Small intestine (tissue), 7 donors: ENCODE measurements at regions not wholly inside any gene's neighbourhood (a gene's known extent, or its start where the extent isn't known, plus 50 kb on each side); places are given as distances from the start of the nearest gene placed in this dataset.
A peak's percentile ranks its signal among the peaks of the same experiment; 100 is the strongest.

Source experiments
- DNase-seq, 2 donors: peaks; one replicate each; pipeline versions ENCODE4 v3.0.0 to v3.0.0-alpha.2; 2013
- FAIRE-seq: peaks from 2 replicates; lab custom pipeline; 2012; peaks lifted over from hg19 to GRCh38; lab: Jason Lieb, UNC
- H3K27ac ChIP-seq, 3 donors: one replicate each; pipeline ENCODE4 v1.5.1; 2013; ENCODE audit warnings: low read length in 2 of 3, mild to moderate bottlenecking in 2 of 3, control low read depth in 1 of 3, inconsistent platforms in 1 of 3, low read depth in 1 of 3, moderate library complexity in 1 of 3
- H3K27me3 ChIP-seq, 3 donors: one replicate each; pipeline ENCODE4 v1.6.1; 2013; ENCODE audit warnings: low read length in 3 of 3, inconsistent platforms in 1 of 3; ENCODE audit not compliant: control insufficient read depth in 3 of 3, insufficient read depth in 3 of 3
- H3K36me3 ChIP-seq, 3 donors: one replicate each; pipeline ENCODE4 v1.6.1; 2013; ENCODE audit warnings: low read length in 3 of 3, inconsistent platforms in 1 of 3, low read depth in 1 of 3, mild to moderate bottlenecking in 1 of 3, moderate library complexity in 1 of 3; ENCODE audit not compliant: control insufficient read depth in 3 of 3, insufficient read depth in 2 of 3
- H3K4me1 ChIP-seq, 3 donors: one replicate each; pipeline ENCODE4 v1.6.1; 2013; ENCODE audit warnings: low read length in 2 of 3, inconsistent platforms in 1 of 3, low read depth in 1 of 3, mild to moderate bottlenecking in 1 of 3, moderate library complexity in 1 of 3; ENCODE audit not compliant: control insufficient read depth in 3 of 3, insufficient read depth in 2 of 3
- H3K4me3 ChIP-seq, 3 donors: one replicate each; pipeline ENCODE4 v1.5.1; 2013; ENCODE audit warnings: low read length in 3 of 3, control low read depth in 1 of 3, inconsistent platforms in 1 of 3, low read depth in 1 of 3, mild to moderate bottlenecking in 1 of 3, moderate library complexity in 1 of 3
- H3K9me3 ChIP-seq, 2 donors: one replicate each; pipeline ENCODE4 v1.6.1; 2013; ENCODE audit warnings: low read depth in 1 of 2, low read length in 1 of 2; ENCODE audit not compliant: control insufficient read depth in 2 of 2, insufficient read depth in 1 of 2
- WGBS, 3 donors: extraction: QIAGEN DNeasy Blood & Tissue Kit; methylation state at CpG; one replicate each; pipeline ENCODE4 v1.1.7; 2013; 5-methylcytosine and 5-hydroxymethylcytosine counted together
- donor health status: healthy with polysubstance abuse.
- donor health status: control.
- donor health status: control.
- donor health status: Bipolar disorder and iron deficiency.
- donor health status: healthy.

DNA sequence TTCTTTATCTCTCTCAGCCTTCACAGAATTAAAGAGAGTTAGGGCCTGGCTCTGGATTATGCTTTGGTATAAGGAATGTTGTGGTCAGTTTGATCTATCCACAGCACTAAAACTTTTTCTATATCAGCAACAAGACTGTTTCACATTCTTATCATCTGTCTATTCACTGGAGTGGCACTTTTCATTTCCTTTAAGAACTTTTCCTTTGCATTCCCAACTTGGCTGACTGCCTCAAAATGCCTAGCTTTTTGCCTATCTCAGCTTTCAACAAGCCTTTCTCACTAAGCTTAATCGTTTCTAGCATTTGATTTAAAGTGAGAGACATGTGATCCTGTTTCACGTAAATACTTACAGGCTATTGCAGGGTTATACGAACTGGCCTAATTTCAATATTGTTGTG is 471.8 kb downstream of the GBE1 start:
- no peaks in the 10 kb centered on the region for H3K27me3 ChIP-seq
- 75 to 82% (median 78%) methylated on average over 3 of the region's 3 CpGs for WGBS, 3 donors
- FAIRE-seq (no peak), DNase-seq (no peak)
- no peak overlapping the region for H3K27ac ChIP-seq
- no peaks in the 10 kb centered on the region for H3K9me3 ChIP-seq
- H3K4me1 ChIP-seq = no peaks in the 10 kb centered on the region
- H3K4me3 ChIP-seq = no peak overlapping the region
- H3K36me3 ChIP-seq = no peaks in the 10 kb centered on the region

DNA sequence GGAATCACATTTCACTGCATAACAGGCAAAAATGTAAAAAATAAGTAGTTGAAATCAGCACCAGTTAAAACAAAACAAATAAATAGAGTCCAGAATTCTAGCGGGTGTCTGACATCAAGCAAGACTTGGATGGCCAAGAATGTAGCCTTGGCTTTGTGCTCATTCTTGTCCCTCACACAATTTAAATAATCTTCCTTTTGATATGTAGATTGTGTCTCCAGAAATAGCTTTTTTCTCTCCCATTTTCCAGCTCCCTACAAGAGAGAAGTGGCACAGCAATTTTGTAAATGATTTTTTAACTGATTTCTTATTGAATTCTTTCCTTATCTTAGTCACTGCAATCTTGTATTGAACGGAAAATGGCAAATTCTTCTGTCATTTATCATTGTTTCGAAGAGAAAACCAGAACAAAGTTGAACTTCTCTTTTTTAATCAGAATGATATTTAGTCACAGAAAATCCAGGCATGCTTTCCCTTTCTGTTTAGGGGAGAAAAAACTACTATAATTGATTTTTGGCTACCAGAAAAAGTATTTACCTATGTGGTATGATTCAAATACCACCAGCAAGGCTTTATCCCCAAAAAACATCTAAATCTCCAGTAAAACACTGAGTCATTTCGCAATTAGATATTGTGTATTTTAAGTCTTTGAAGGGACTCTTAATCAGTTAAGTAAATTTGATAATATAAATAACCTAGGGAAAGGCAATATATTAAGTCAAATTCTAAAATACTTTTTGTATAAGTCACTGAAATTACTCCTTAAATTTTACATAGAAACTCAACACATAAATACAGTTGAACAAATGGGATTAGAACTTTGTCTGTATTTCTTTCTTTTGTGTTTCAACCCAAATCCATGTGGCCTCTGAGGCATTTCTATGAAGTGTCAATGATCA is 481.7 kb downstream of the GBE1 start:
- no peaks in the 10 kb centered on the region for H3K27me3 ChIP-seq
- no peaks in the 10 kb centered on the region for H3K4me1 ChIP-seq
- FAIRE-seq = no peak
- WGBS, 3 donors = 70 to 80% (median 72%) methylated on average over 4 of the region's 4 CpGs
- DNase-seq = no peak
- no peaks in the 10 kb centered on the region for H3K9me3 ChIP-seq
- H3K4me3 ChIP-seq = no peak overlapping the region
- H3K27ac ChIP-seq = no peak overlapping the region
- no peaks in the 10 kb centered on the region for H3K36me3 ChIP-seq

DNA sequence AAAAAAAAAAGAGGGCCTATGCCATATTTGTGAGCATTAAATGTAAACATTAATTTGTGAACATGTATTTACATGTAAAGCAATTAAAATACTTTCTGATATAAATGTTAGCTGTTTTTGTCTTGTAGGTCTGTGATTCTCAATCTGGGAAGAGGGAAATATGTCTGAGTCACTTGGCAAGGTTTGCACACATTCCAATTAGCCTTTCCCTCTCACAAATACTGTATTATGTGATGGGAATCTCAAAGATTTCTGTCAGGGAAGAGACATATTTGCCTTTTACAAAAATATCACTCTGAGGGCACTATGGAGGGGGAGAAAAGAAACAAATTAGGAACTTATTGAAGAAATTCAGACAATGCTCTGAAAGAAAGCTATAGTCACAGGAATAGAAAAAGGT is 483.6 kb downstream of the GBE1 start:
- Histone ChIP-seq H3K27ac (no peak overlapping the region), H3K27me3 (no peaks in the 10 kb centered on the region), H3K9me3 (no peaks in the 10 kb centered on the region), H3K4me1 (no peaks in the 10 kb centered on the region), H3K4me3 (no peak overlapping the region), H3K36me3 (no peaks in the 10 kb centered on the region)
- FAIRE-seq (no peak), DNase-seq (no peak)

DNA sequence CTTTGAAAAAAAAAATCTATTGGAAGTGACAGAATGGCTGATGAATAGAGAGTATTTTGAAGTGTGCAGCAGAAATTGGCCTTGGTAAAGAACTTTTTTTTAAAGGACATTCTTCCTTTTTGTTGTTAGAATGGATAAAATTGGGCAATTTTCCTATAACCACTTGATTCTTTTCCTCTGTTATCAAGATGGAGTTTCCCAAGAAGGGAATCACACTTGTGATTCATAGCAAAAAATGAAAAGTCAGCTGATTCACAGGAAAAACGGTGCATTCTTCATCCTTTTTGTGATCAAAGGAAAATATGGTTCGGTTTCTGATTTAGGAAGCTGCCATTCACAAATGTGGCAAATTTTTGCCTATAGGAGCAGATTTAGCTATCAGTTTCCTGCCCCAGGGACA is 486.8 kb downstream of the GBE1 start:
- no peaks in the 10 kb centered on the region for H3K9me3 ChIP-seq
- no peak overlapping the region for H3K4me3 ChIP-seq
- H3K4me1 ChIP-seq = no peaks in the 10 kb centered on the region
- no peaks in the 10 kb centered on the region for H3K36me3 ChIP-seq
- 73 to 79% (median 77%) methylated on average over 2 of the region's 2 CpGs for WGBS, 3 donors
- DNase-seq = no peak
- no peak for FAIRE-seq
- no peaks in the 10 kb centered on the region for H3K27me3 ChIP-seq
- no peak overlapping the region for H3K27ac ChIP-seq

DNA sequence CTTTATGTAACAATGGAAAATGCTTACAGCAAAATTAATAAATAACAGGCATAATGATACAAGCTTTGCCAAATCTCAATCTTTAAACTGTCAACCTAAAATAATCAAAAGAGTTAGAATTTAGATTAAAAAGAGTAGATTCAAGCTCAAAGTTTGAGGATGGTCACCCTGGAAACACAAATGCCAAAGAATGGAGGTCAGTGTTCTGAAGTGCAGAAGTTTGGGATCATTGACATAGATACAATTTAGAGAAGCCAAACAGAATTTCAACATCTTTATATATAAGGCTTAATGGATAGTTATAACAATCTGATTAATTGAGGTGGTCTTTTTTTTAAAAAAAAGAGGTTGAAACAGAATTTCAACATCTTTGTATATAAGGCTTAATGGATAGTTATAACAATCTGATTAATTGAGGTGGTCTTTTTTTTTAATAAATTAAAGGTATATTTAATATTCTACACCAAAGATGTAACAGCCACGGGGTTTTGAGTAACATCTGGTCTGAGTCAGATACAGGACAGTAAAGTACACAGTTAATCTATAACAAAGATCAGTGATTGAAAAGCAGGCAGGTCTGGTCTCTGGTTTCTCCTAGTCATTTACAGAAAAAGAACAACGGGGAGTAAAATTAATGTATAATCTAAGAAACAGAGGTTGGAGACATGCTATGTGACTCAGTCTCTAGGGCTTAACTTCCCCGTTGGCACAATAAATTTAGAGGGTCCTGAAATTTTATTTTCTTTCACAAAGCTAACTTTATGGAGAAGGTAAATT is 490.7 kb downstream of the GBE1 start:
- no peaks in the 10 kb centered on the region for H3K4me1 ChIP-seq
- DNase-seq (peak in 1 of 2 donors; percentile 4), FAIRE-seq (no peak)
- H3K9me3 ChIP-seq = no peaks in the 10 kb centered on the region
- H3K4me3 ChIP-seq = no peak overlapping the region
- no peak overlapping the region for H3K27ac ChIP-seq
- H3K27me3 ChIP-seq = no peaks in the 10 kb centered on the region
- H3K36me3 ChIP-seq = no peaks in the 10 kb centered on the region
- WGBS, 3 donors = 36 to 46% (median 40%) methylated on average over 3 of the region's 3 CpGs

DNA sequence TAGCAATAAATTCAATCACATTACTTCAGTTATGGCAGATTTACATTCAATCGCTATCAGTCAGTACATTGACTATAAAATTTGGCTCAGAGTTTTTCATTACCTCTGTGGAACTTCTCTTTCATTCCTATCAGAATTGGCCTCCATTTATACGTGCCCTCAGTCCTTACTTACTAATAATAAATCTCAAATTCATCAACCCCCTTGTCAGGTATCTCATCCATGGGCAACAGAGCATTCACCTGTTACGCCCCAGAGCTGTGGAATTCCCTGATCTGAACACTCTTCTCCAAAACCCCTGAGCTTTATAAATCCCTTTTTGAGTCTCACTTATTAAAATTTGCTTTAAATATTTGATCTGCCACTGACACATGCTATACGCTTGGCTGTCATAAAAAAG is 492.9 kb downstream of the GBE1 start:
- H3K27ac ChIP-seq = no peak overlapping the region
- no peaks in the 10 kb centered on the region for H3K27me3 ChIP-seq
- FAIRE-seq (no peak), DNase-seq (no peak)
- 78 to 87% (median 87%) methylated on average over 4 of the region's 4 CpGs for WGBS, 3 donors
- no peaks in the 10 kb centered on the region for H3K4me1 ChIP-seq
- H3K36me3 ChIP-seq = no peaks in the 10 kb centered on the region
- no peaks in the 10 kb centered on the region for H3K9me3 ChIP-seq
- H3K4me3 ChIP-seq = no peak overlapping the region

DNA sequence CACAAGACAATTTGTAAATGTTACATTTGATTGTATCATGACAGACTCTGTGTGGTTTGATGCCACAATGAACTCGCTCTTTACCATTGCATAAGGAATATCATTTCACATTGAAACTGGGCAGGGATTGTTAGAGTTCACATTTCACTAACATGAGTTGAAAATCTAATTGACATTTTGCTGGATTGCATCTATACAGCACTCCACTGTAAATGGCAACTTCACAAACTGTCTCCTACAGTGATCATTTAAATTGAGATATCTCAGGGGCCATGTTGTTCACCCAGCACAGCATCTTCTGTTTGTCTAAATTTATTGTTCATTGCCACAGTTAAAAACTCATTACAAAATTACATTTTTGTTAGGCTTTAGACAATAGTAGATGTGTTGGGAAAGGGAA is 499.4 kb downstream of the GBE1 start:
- Histone ChIP-seq H3K27me3 (no peaks in the 10 kb centered on the region), H3K27ac (no peak overlapping the region), H3K4me3 (no peak overlapping the region), H3K4me1 (no peaks in the 10 kb centered on the region), H3K36me3 (no peaks in the 10 kb centered on the region), H3K9me3 (no peaks in the 10 kb centered on the region)
- 87 to 96% (median 91%) methylated on average over 1 of the region's 1 CpG for WGBS, 3 donors
- no peak for FAIRE-seq
- no peak for DNase-seq

DNA sequence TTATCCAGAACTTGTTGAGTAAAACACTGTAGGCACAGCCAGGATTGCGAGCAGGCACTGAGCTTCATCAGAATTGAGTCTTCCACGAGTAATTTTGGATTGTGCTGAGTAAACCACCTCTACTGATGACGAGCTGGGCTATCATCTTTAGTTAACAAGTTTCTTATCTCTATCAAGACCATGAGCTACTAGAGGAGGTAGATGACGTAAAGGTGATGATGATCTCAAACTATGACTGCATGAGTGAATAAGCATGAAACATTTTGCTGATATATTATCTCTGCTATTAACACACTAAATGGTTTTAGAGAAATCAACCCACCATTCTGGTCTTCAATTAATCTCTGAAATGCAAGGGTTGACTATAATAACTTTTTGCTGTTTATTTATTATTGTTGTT is 506.0 kb downstream of the GBE1 start:
- WGBS, 3 donors = 77 to 80% (median 78%) methylated on average over 4 of the region's 4 CpGs
- Histone ChIP-seq H3K27me3 (no peaks in the 10 kb centered on the region), H3K27ac (no peak overlapping the region), H3K4me3 (no peak overlapping the region), H3K4me1 (no peaks in the 10 kb centered on the region), H3K36me3 (no peaks in the 10 kb centered on the region), H3K9me3 (no peaks in the 10 kb centered on the region)
- DNase-seq (no peak), FAIRE-seq (no peak)
